ENCODE measurements at regions not wholly inside any gene's neighbourhood (a gene's known extent, or its start where the extent isn't known, plus 50 kb on each side); places are given as distances from the start of the nearest gene placed in this dataset.
A peak's percentile ranks its signal among the peaks of the same experiment; 100 is the strongest.

DNA sequence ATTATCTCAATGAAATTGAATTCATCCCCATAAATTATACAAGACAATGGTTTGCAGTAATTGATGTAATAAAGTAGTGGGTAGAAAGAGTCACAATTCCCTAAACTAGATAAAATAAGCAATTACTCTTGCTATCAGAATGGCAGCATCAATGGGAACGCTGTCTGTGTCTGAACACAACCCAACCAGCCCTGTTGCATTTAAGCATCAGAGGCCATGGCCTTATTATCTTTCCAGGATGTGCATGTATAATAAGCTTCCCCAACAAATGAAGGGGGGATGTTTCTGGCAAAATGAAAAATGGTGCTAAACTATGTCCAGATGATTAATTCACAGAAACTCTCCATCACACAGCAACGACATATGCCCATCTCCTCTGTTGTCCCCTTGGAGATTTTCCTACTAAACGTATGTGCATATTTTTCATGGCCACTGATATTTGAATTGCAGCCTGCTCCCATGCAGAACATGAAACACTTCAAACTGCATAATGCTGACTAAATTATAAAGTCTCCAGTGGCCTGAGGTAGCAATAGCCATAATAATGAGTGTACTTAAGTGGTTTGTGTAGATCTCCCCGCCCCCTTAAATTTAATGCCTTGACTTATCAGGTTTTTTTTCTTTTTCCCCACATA lies 306.9 kb upstream of the ADAMTS16 start:
- no peaks in the 10 kb centered on the region for H3K9me3 ChIP-seq (replicated peaks; ENCODE audit: control insufficient read depth, low read depth, low read length)
- H3K4me1 ChIP-seq (ENCODE audit: control insufficient read depth, insufficient read depth, low read length) = no peaks in the 10 kb centered on the region
- H3K27me3 ChIP-seq (ENCODE audit: control insufficient read depth, insufficient read depth, low read length) = no peaks in the 10 kb centered on the region
- 49% methylated on average over 2 of the region's 4 CpGs for WGBS (ENCODE audit: insufficient coverage)
- DNase-seq = no peak
- no peak overlapping the region for H3K27ac ChIP-seq (ENCODE audit: low read length)
- no peaks in the 10 kb centered on the region for H3K36me3 ChIP-seq (ENCODE audit: control insufficient read depth, insufficient read depth, low read length)
- H3K4me3 ChIP-seq (ENCODE audit: low read length) = no peak overlapping the region

DNA sequence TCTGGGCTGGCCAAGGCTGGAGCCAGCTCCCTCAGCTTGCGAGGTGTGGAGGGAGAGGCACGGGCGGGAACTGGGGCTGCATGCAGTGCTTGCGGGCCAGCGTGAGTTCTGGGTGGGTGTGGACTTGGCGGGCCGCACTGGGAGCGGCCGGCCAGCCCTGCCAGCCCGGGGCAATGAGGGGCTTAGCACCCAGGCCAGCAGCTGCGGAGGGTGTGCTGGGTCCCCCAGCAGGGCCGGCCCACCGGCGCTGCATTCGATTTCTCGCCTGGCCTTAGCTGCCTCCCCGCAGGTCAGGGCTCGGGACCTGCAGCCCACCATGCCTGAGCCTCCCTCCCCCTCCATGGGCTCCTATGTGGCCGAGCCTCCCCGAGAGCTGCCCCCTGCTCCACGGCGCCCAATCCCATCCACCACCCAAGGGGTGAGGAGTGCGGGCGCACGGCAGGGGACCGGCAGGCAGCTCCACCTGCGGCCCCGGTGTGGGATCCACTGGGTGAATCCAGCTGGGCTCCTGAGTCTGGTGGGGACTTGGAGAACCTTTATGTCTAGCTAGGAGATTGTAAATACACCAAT lies 302.6 kb upstream of the ADAMTS16 start:
- Histone ChIP-seq H3K4me3 (ENCODE audit: low read length) (no peak overlapping the region), H3K9me3 (replicated peaks; ENCODE audit: control insufficient read depth, low read depth, low read length) (no peaks in the 10 kb centered on the region), H3K27ac (ENCODE audit: low read length) (no peak overlapping the region), H3K36me3 (ENCODE audit: control insufficient read depth, insufficient read depth, low read length) (no peaks in the 10 kb centered on the region), H3K4me1 (ENCODE audit: control insufficient read depth, insufficient read depth, low read length) (no peaks in the 10 kb centered on the region), H3K27me3 (ENCODE audit: control insufficient read depth, insufficient read depth, low read length) (no peaks in the 10 kb centered on the region)
- DNase-seq = no peak
- WGBS (ENCODE audit: insufficient coverage) = 94% methylated on average over 17 of the region's 28 CpGs

DNA sequence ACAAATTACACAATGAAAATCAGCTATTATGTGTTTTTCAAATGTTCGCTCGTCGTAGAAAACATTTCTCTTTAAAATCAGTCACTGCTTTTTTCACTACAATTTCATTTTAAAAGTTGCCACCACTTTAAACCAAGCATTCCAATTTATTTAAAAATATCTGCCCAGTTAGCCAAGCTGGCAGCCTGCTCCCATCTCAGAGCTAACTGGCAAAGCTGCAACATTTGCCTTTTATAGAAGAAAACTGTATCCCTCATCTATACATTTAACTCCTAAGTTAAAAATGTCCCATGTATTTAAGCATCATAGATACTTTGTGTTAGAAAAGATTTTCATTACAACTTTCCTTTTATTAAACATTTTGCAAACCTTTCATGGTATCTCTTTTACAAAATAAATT lies 294.9 kb upstream of the ADAMTS16 start:
- WGBS (ENCODE audit: insufficient coverage) = no CpG with 5 or more reads among the region's 3 CpGs
- H3K9me3 ChIP-seq (replicated peaks; ENCODE audit: control insufficient read depth, low read depth, low read length) = no peaks in the 10 kb centered on the region

GRCh38 chr5:4847766-4848165 lies 292.4 kb upstream of the ADAMTS16 start:
- DNase-seq = no peak
- no peak overlapping the region for H3K4me3 ChIP-seq (ENCODE audit: low read length)
- no peaks in the 10 kb centered on the region for H3K27me3 ChIP-seq (ENCODE audit: control insufficient read depth, insufficient read depth, low read length)
- H3K27ac ChIP-seq (ENCODE audit: low read length) = no peak overlapping the region
- no peaks in the 10 kb centered on the region for H3K36me3 ChIP-seq (ENCODE audit: control insufficient read depth, insufficient read depth, low read length)
- H3K9me3 ChIP-seq (replicated peaks; ENCODE audit: control insufficient read depth, low read depth, low read length) = no peaks in the 10 kb centered on the region
- WGBS (ENCODE audit: insufficient coverage) = no CpG with 5 or more reads among the region's 3 CpGs
- no peaks in the 10 kb centered on the region for H3K4me1 ChIP-seq (ENCODE audit: control insufficient read depth, insufficient read depth, low read length)

More for the DNA sequence above, 294.9 kb upstream of the ADAMTS16 start:
- Histone ChIP-seq H3K27me3 (ENCODE audit: control insufficient read depth, insufficient read depth, low read length) (no peaks in the 10 kb centered on the region), H3K4me3 (ENCODE audit: low read length) (no peak overlapping the region), H3K4me1 (ENCODE audit: control insufficient read depth, insufficient read depth, low read length) (no peaks in the 10 kb centered on the region), H3K27ac (ENCODE audit: low read length) (no peak overlapping the region), H3K36me3 (ENCODE audit: control insufficient read depth, insufficient read depth, low read length) (no peaks in the 10 kb centered on the region)
- DNase-seq = no peak

GRCh38 chr5:4855036-4855435 lies 285.1 kb upstream of the ADAMTS16 start:
- no peaks in the 10 kb centered on the region for H3K4me1 ChIP-seq (ENCODE audit: control insufficient read depth, insufficient read depth, low read length)
- no peak for DNase-seq
- no peak overlapping the region for H3K4me3 ChIP-seq (ENCODE audit: low read length)
- no peaks in the 10 kb centered on the region for H3K36me3 ChIP-seq (ENCODE audit: control insufficient read depth, insufficient read depth, low read length)
- no CpG with 5 or more reads among the region's 5 CpGs for WGBS (ENCODE audit: insufficient coverage)
- no peak overlapping the region for H3K27ac ChIP-seq (ENCODE audit: low read length)
- H3K9me3 ChIP-seq (replicated peaks; ENCODE audit: control insufficient read depth, low read depth, low read length) = no peaks in the 10 kb centered on the region
- H3K27me3 ChIP-seq (ENCODE audit: control insufficient read depth, insufficient read depth, low read length) = no peaks in the 10 kb centered on the region

DNA sequence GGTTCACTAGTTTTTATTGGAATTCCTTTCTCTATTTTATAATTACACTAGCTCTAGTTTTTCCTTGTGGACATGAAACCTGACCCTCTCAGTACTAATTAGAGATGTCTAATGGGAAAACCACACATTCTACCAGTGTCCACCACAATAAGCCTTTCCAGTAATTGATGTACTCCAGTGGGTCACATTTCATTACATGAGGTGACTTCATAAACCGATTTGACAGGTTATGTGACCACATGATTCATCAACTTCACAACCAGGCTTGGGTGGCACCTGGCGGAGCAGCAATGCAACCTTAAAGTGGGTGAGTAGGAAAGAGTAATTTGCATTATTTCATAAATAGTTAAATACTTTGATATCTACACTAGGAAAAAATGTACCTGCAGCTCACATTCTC lies 284.2 kb upstream of the ADAMTS16 start:
- H3K27me3 ChIP-seq (ENCODE audit: control insufficient read depth, insufficient read depth, low read length) = no peaks in the 10 kb centered on the region
- no peak for DNase-seq
- no peaks in the 10 kb centered on the region for H3K9me3 ChIP-seq (replicated peaks; ENCODE audit: control insufficient read depth, low read depth, low read length)
- H3K4me1 ChIP-seq (ENCODE audit: control insufficient read depth, insufficient read depth, low read length) = no peaks in the 10 kb centered on the region
- WGBS (ENCODE audit: insufficient coverage) = no CpG with 5 or more reads among the region's 2 CpGs
- H3K36me3 ChIP-seq (ENCODE audit: control insufficient read depth, insufficient read depth, low read length) = no peaks in the 10 kb centered on the region
- no peak overlapping the region for H3K27ac ChIP-seq (ENCODE audit: low read length)
- no peak overlapping the region for H3K4me3 ChIP-seq (ENCODE audit: low read length)

DNA sequence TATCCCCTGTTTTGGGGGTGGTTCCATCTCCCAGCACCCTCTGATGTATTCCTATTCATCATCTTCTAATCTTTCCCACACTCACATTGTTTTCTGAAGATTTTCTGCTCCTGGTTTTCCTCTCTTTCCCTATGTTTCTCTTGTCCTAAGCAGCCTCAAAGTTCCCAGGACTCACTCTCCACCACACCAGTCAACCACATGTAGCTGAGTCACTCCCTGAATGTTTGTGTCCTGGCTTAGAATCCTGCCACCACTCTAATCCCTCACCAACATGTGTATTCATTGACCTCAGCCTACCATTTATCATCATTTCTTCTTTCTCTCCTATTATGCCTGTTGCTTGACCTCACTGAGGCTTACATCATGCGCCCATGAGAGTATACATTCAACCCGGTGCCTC lies 282.4 kb upstream of the ADAMTS16 start:
- no peak overlapping the region for H3K4me3 ChIP-seq (ENCODE audit: low read length)
- no peaks in the 10 kb centered on the region for H3K36me3 ChIP-seq (ENCODE audit: control insufficient read depth, insufficient read depth, low read length)
- no peak for DNase-seq
- H3K27me3 ChIP-seq (ENCODE audit: control insufficient read depth, insufficient read depth, low read length) = no peaks in the 10 kb centered on the region
- H3K9me3 ChIP-seq (replicated peaks; ENCODE audit: control insufficient read depth, low read depth, low read length) = no peaks in the 10 kb centered on the region
- no peak overlapping the region for H3K27ac ChIP-seq (ENCODE audit: low read length)
- H3K4me1 ChIP-seq (ENCODE audit: control insufficient read depth, insufficient read depth, low read length) = no peaks in the 10 kb centered on the region
- 93% methylated on average over 2 of the region's 2 CpGs for WGBS (ENCODE audit: insufficient coverage)

DNA sequence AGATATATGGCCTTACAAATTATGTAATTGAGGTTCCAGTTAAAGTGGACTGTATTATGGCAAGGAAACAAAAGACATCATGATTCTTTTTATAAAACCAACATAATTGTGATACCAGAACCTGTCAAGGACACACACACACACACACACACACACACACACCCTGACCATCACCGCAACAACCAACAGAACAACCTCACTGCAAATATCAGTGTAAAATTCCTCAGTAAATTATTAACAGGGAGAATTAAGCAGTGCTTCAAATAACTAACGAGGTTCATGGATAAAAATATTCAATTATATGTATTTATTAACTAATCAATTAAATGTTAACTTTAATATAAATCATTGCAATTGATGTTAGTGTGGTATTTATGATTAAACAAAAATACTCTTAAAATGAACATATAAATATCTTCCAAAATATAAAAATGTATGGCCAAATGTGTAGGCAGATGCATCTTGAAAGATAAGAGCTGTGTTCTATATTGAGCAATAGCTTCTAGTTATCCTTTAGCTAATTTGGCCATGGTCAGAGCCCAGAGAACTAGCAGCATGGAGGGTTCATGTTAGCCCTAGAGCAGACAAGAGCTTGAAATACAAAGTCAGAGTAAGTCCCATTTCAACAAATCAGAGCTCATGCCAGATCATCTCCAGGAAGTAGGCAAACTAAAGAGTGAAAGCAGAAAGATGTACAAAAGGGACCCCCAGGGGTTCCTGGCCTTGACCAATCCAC lies 280.5 kb upstream of the ADAMTS16 start:
- Histone ChIP-seq H3K27ac (ENCODE audit: low read length) (no peak overlapping the region), H3K36me3 (ENCODE audit: control insufficient read depth, insufficient read depth, low read length) (no peaks in the 10 kb centered on the region), H3K4me3 (ENCODE audit: low read length) (no peak overlapping the region), H3K9me3 (replicated peaks; ENCODE audit: control insufficient read depth, low read depth, low read length) (no peaks in the 10 kb centered on the region), H3K4me1 (ENCODE audit: control insufficient read depth, insufficient read depth, low read length) (no peaks in the 10 kb centered on the region), H3K27me3 (ENCODE audit: control insufficient read depth, insufficient read depth, low read length) (no peaks in the 10 kb centered on the region)
- DNase-seq = no peak
- no CpG with 5 or more reads among the region's 2 CpGs for WGBS (ENCODE audit: insufficient coverage)

DNA sequence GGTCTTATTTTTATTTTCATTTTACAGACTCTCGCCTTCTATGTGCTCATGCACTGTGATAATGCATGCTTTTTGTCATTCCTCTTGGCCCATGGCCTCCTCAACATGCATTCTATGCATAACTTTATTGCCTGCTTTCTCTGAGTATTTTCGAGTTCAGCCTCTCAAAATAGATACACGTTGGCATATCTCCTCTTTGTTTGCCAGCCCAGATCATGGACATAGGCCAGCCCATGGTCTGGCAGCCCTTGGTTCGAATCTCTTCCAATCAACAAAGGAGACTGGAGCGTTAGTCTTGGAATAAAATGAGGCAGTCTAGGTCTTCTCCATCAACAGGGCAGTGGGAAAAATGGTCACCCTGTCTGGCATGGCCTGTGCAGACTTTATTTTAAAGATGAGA lies 279.5 kb upstream of the ADAMTS16 start:
- no peak overlapping the region for H3K27ac ChIP-seq (ENCODE audit: low read length)
- no peak overlapping the region for H3K4me3 ChIP-seq (ENCODE audit: low read length)
- no peak for DNase-seq
- H3K9me3 ChIP-seq (replicated peaks; ENCODE audit: control insufficient read depth, low read depth, low read length) = no peaks in the 10 kb centered on the region
- H3K27me3 ChIP-seq (ENCODE audit: control insufficient read depth, insufficient read depth, low read length) = no peaks in the 10 kb centered on the region
- no peaks in the 10 kb centered on the region for H3K4me1 ChIP-seq (ENCODE audit: control insufficient read depth, insufficient read depth, low read length)
- H3K36me3 ChIP-seq (ENCODE audit: control insufficient read depth, insufficient read depth, low read length) = no peaks in the 10 kb centered on the region
- WGBS (ENCODE audit: insufficient coverage) = 70% methylated on average over 3 of the region's 5 CpGs

- no peaks in the 10 kb centered on the region for H3K4me1 ChIP-seq (ENCODE audit: control insufficient read depth, insufficient read depth, low read length)
- no peak overlapping the region for H3K27ac ChIP-seq (ENCODE audit: low read length)
- H3K9me3 ChIP-seq (replicated peaks; ENCODE audit: control insufficient read depth, low read depth, low read length) = peaks cover 2% of the 10 kb centered on the region
- no CpG with 5 or more reads among the region's 1 CpG for WGBS (ENCODE audit: insufficient coverage)
- H3K36me3 ChIP-seq (ENCODE audit: control insufficient read depth, insufficient read depth, low read length) = no peaks in the 10 kb centered on the region
- DNase-seq = peak; percentile 53
- no peak overlapping the region for H3K4me3 ChIP-seq (ENCODE audit: low read length)
- H3K27me3 ChIP-seq (ENCODE audit: control insufficient read depth, insufficient read depth, low read length) = no peaks in the 10 kb centered on the region
These were observed 277.6 kb upstream of the ADAMTS16 start for GRCh38 chr5:4862500-4862899.

Data from muscle of leg (tissue), 3 donors.